SK-N-SH (cell line): ENCODE measurements at regions not wholly inside any gene's neighbourhood (a gene's known extent, or its start where the extent isn't known, plus 50 kb on each side); places are given as distances from the start of the nearest gene placed in this dataset.

ENCODE experiments used
- CTCF ChIA-PET: fragments of 300-600, 350-600 bp; formaldehyde crosslinking; extraction: SDS; loops from one replicate; lab custom pipeline; 2021; lab: Yijun Ruan, JAX
- POLR2A ChIA-PET: fragments of 350-600 bp; sonication (Branson Sonifier 250); formaldehyde crosslinking; extraction: SDS; loops from one replicate; lab custom pipeline; 2020; ENCODE audit warnings: antibody characterized with exemption, inconsistent platforms; lab: Yijun Ruan, JAX
- DNase-seq: peaks from one replicate; pipeline ENCODE4 v3.0.0; 2012
- H2AFZ ChIP-seq: fragments of 200-600 bp; sonication (generic); 2 replicates; pipeline ENCODE4 v1.8.1; 2016; ENCODE audit warnings: antibody characterized with exemption, mild to moderate bottlenecking, low read depth
- H3F3A ChIP-seq: fragments of 200-600 bp; sonication (generic); replicated peaks from 2 replicates; pipeline ENCODE3; 2016; ENCODE audit warnings: antibody characterized with exemption, mild to moderate bottlenecking; ENCODE audit not compliant: insufficient read depth
- H3K27ac ChIP-seq, 2 experiments: fragments of 200-500 bp in 1 of 2; fragments of 200-600 bp in 1 of 2; sonication (Bioruptor generic) in 1 of 2; sonication (generic), shearing (Covaris generic) in 1 of 2; 2 replicates each; pipeline versions ENCODE4 v1.5.1 to v1.6.1; 2014 to 2016; ENCODE audit warnings: low read depth in 2 of 2, inconsistent platforms in 1 of 2, low read length in 1 of 2, mild to moderate bottlenecking in 1 of 2, mixed read lengths in 1 of 2
- H3K27me3 ChIP-seq: fragments of 200-600 bp; sonication (generic), shearing (Covaris generic); 2 replicates; pipeline ENCODE4 v1.6.1; 2016; ENCODE audit warnings: mixed run types; ENCODE audit not compliant: insufficient read depth
- H3K36me3 ChIP-seq, 2 experiments: fragments of 200-500 bp in 1 of 2; fragments of 200-600 bp in 1 of 2; sonication (Bioruptor generic) in 1 of 2; sonication (generic) in 1 of 2; replicated peaks in 1 of 2; 2 replicates each; pipeline versions ENCODE3 to v1.5.1; 2014 to 2016; ENCODE audit warnings: low read length in 1 of 2, mild to moderate bottlenecking in 1 of 2; ENCODE audit not compliant: insufficient read depth in 2 of 2, control insufficient read depth in 1 of 2
- H3K4me1 ChIP-seq, 2 experiments: fragments of 200-500 bp in 1 of 2; fragments of 200-600 bp in 1 of 2; sonication (Bioruptor generic) in 1 of 2; sonication (generic), shearing (Covaris generic) in 1 of 2; 2 replicates each; pipeline versions ENCODE4 v1.5.1 to v1.6.1; 2014 to 2016; ENCODE audit warnings: low read depth in 1 of 2, low read length in 1 of 2, mixed run types in 1 of 2; ENCODE audit not compliant: insufficient read depth in 2 of 2, control insufficient read depth in 1 of 2
- H3K4me2 ChIP-seq: fragments of 200-600 bp; sonication (generic), shearing (Covaris generic); 2 replicates; pipeline ENCODE4 v1.6.1; 2017; ENCODE audit warnings: mixed run types
- H3K4me3 ChIP-seq, 2 experiments: fragments of 200-500 bp in 1 of 2; fragments of 200-600 bp in 1 of 2; sonication (Bioruptor generic) in 1 of 2; sonication (generic), shearing (Covaris generic) in 1 of 2; 2 replicates each; pipeline versions ENCODE4 v1.5.1 to v1.8.1; 2014 to 2016; ENCODE audit warnings: low read depth in 2 of 2, inconsistent platforms in 1 of 2, low read length in 1 of 2, mild to moderate bottlenecking in 1 of 2, mixed read lengths in 1 of 2, moderate library complexity in 1 of 2
- H3K79me2 ChIP-seq: fragments of 200-600 bp; sonication (generic); 2 replicates; pipeline ENCODE4 v1.8.1; 2017; ENCODE audit warnings: mild to moderate bottlenecking; ENCODE audit not compliant: insufficient read depth
- H3K9ac ChIP-seq: fragments of 200-600 bp; sonication (generic); 2 replicates; pipeline ENCODE4 v1.6.1; 2017; ENCODE audit warnings: mixed run types
- H3K9me2 ChIP-seq: fragments of 200-600 bp; sonication (generic); 2 replicates; pipeline ENCODE4 v1.6.1; 2017; ENCODE audit warnings: mixed run types
- H3K9me3 ChIP-seq: fragments of 200-600 bp; sonication (generic); 2 replicates; pipeline ENCODE4 v1.6.1; 2017; ENCODE audit warnings: mixed run types, mild to moderate bottlenecking, moderate library complexity
- H4K20me1 ChIP-seq: fragments of 200-600 bp; sonication (generic); 2 replicates; pipeline ENCODE4 v1.6.1; 2017; ENCODE audit warnings: mild to moderate bottlenecking, mixed run types; ENCODE audit not compliant: insufficient read depth
- EP300 ChIP-seq, 2 experiments: IDR thresholded peaks; 2 replicates each; pipeline versions ENCODE4 v1.4.0 to v1.6.1; 2012; ENCODE audit warnings: borderline replicate concordance in 1 of 2, low read depth in 1 of 2, low read length in 1 of 2
- FOXJ3 ChIP-seq: sonication (generic); formaldehyde crosslinking; IDR thresholded peaks from 2 replicates; pipeline ENCODE4 v1.5.1; 2020; ENCODE audit warnings: mild to moderate bottlenecking, missing genetic modification reagents
- FOXM1 ChIP-seq: IDR thresholded peaks from 2 replicates; pipeline ENCODE4 v1.4.0; 2012; ENCODE audit warnings: low read depth, mild to moderate bottlenecking
- GABPA ChIP-seq: IDR thresholded peaks from 2 replicates; pipeline ENCODE4 v1.4.0; 2012; ENCODE audit warnings: low read depth, mild to moderate bottlenecking
- GATA2 ChIP-seq: sonication (generic); formaldehyde crosslinking; IDR thresholded peaks from 2 replicates; pipeline ENCODE4 v1.5.0; 2020; ENCODE audit warnings: mild to moderate bottlenecking, missing genetic modification reagents
- NRF1 ChIP-seq: IDR thresholded peaks from 2 replicates; pipeline ENCODE4 v1.6.1; 2012; ENCODE audit warnings: low read depth, mild to moderate bottlenecking, low read length
- RAD21 ChIP-seq: IDR thresholded peaks from 2 replicates; pipeline ENCODE4 v1.6.1; 2012; ENCODE audit warnings: mild to moderate bottlenecking, low read length
- RFX5 ChIP-seq: IDR thresholded peaks from 2 replicates; pipeline ENCODE4 v1.6.1; 2012; ENCODE audit warnings: mild to moderate bottlenecking, improper control_type of control experiment, low read length
- SIN3A ChIP-seq: IDR thresholded peaks from 2 replicates; pipeline ENCODE4 v1.6.1; 2012; ENCODE audit warnings: low read depth, mild to moderate bottlenecking, low read length, moderate library complexity, borderline replicate concordance
- TAF1 ChIP-seq: IDR thresholded peaks from 2 replicates; pipeline ENCODE4 v1.6.1; 2012; ENCODE audit warnings: low read depth, mild to moderate bottlenecking, low read length, moderate library complexity, borderline replicate concordance
- TCF12 ChIP-seq: IDR thresholded peaks from 2 replicates; pipeline ENCODE4 v1.4.0; 2012
- TEAD4 ChIP-seq: IDR thresholded peaks from 2 replicates; pipeline ENCODE4 v1.4.0; 2012; ENCODE audit warnings: mild to moderate bottlenecking, borderline replicate concordance; ENCODE audit not compliant: insufficient read depth
- YY1 ChIP-seq: IDR thresholded peaks from 2 replicates; pipeline ENCODE4 v1.4.0; 2012; ENCODE audit warnings: low read depth, mild to moderate bottlenecking
- WGBS: methylation state at CpG from one replicate; pipeline ENCODE4 v1.1.6; 2017; ENCODE audit warnings: low lambda C conversion rate; 5-methylcytosine and 5-hydroxymethylcytosine counted together
- TF ChIP-seq, protein P1 (sequence below): IDR thresholded peaks from 2 replicates; pipeline ENCODE4; 2012
- TF ChIP-seq, protein P2 (sequence below): fragments of 150-350 bp; IDR thresholded peaks from 2 replicates; pipeline ENCODE4 v1.6.1; 2017; ENCODE audit warnings: antibody characterized with exemption, low read length, low read depth, borderline replicate concordance
- TF ChIP-seq, protein P3 (sequence below): IDR thresholded peaks from 2 replicates; pipeline ENCODE4 v1.4.0; 2012; ENCODE audit warnings: low read depth
- TF ChIP-seq, protein P4 (sequence below): IDR thresholded peaks from 2 replicates; pipeline ENCODE4 v1.4.0; 2012; ENCODE audit warnings: low read depth, borderline replicate concordance

DNA sequence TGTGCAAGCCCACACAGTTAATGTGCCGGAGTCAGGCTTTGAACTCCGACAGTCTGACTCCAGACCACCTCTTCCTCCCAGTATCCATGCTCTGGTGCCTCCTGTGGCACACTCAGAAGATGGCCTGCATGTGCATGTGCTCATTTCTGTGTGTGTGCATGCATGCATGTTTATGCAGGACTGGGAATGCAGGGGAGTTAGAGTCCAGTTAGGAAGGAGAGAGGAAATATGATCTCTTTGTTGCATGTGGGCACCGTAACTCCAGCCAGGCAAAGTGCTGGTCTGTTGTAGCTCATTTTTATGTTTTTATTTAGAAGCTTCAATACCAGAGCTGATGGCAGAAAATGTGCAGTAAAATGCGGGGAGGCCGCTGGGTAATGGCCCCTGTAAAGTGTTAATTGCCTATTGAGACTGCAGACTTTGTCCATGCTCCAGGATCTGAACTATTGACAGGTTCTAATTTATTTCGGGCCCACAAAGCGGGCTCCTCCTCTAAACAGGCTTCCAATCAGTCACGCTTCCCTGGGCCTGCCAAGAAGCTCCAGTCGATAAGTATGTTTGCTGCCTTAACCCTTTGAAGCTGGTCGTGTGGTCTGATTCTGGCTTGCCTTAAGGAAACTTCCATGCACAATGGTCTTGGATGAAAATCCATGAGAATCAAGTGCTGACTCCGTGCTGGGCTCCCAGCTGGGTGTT, 248.3 kb downstream of the DHX35 start:
- DNase-seq, result no peak
- CTCF ChIA-PET, result interaction anchor here (1.0 to 1.1 kb wide), 2 partner anchors 9 to 1479 kb away, joined by 3 read pairs; no protein-coding TSS in a partner anchor
- no peaks in the 10 kb centered on the region for H3K9me2 ChIP-seq
- no peaks in the 10 kb centered on the region for H3K36me3 ChIP-seq
- H3K79me2 ChIP-seq, result no peaks in the 10 kb centered on the region
- H3K4me1 ChIP-seq, result peaks cover 0 to 17% of the 10 kb centered on the region in 2 experiments; a peak in 2 of 4 replicates
- no peak overlapping the region for H3K4me2 ChIP-seq
- POLR2A ChIA-PET, result no interaction called here
- H3F3A ChIP-seq, result no peaks in the 10 kb centered on the region
- no peak overlapping the region for H3K27ac ChIP-seq
- H3K9ac ChIP-seq, result no peak overlapping the region
- no peaks in the 10 kb centered on the region for H4K20me1 ChIP-seq
- no peaks in the 10 kb centered on the region for H3K9me3 ChIP-seq
- TF ChIP-seq TCF12, result no peak
- TF ChIP-seq RFX5, result no peak
- no peak for TF ChIP-seq EP300 (IDR thresholded peaks at IDR 0.05; ENCODE audit: borderline replicate concordance in 1 of 2, low read depth in 1 of 2, low read length in 1 of 2)
- no peak for TF ChIP-seq YY1
- TF ChIP-seq GATA2 (CRISPR knock-in tag), result no peak
- no peak for TF ChIP-seq GABPA
- no peak overlapping the region for H2AFZ ChIP-seq
- H3K27me3 ChIP-seq, result no peaks in the 10 kb centered on the region
- no peak overlapping the region for H3K4me3 ChIP-seq
- WGBS, result 41% methylated on average over 11 of the region's 11 CpGs

DNA sequence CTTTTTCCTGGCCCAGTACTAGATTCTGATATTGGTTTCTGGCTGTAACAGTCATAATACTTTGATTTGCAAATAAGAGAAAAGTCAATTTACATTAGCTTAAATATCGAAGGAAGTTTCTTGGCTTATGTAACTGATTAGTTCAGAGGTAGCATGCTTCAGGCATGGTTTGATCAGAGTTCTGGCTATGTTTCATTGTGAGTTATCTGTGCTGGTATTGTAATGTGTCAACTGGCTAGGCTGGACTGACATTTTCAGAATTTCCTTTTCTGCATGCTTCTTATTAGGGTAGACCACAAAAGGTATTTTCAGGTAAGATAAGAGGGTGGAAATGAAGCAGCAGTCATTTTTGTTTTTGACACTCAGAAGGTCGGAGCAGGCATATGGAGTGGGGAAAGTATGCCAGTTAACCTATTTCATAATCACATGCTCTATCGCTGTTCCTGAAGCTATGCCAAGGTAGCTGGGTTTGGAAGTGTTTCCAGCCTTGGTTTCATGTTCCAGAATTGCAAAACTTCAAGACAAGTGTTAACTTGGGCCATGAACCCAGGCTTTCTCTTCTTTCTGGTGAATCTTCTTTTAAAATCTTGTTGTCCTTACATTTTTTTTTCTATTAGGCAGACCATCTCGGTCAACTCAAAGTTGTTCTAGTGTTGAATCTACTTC, 244.9 kb downstream of the DHX35 start:
- no peaks in the 10 kb centered on the region for H3K9me3 ChIP-seq
- ChIA-PET POLR2A (no interaction called here), CTCF (interaction anchor here (2.1 kb wide), 1 partner anchor 20 kb away, joined by 6 read pairs; no protein-coding TSS in a partner anchor)
- no peaks in the 10 kb centered on the region for H3F3A ChIP-seq
- H3K4me1 ChIP-seq, result no peaks in the 10 kb centered on the region
- H3K27me3 ChIP-seq, result no peaks in the 10 kb centered on the region
- H3K36me3 ChIP-seq, result no peaks in the 10 kb centered on the region
- H3K4me3 ChIP-seq, result no peak overlapping the region
- H4K20me1 ChIP-seq, result no peaks in the 10 kb centered on the region
- H3K9me2 ChIP-seq, result no peaks in the 10 kb centered on the region
- H2AFZ ChIP-seq, result no peak overlapping the region
- 10% methylated on average over 4 of the region's 4 CpGs for WGBS
- no peak for TF ChIP-seq NRF1
- TF ChIP-seq SIN3A, result no peak
- TF ChIP-seq FOXJ3 (CRISPR knock-in tag), result no peak
- TF ChIP-seq, protein P1, sequence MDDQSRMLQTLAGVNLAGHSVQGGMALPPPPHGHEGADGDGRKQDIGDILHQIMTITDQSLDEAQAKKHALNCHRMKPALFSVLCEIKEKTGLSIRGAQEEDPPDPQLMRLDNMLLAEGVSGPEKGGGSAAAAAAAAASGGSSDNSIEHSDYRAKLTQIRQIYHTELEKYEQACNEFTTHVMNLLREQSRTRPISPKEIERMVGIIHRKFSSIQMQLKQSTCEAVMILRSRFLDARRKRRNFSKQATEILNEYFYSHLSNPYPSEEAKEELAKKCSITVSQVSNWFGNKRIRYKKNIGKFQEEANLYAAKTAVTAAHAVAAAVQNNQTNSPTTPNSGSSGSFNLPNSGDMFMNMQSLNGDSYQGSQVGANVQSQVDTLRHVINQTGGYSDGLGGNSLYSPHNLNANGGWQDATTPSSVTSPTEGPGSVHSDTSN, result no peak
- TF ChIP-seq RAD21, result no peak
- TF ChIP-seq, protein P2, sequence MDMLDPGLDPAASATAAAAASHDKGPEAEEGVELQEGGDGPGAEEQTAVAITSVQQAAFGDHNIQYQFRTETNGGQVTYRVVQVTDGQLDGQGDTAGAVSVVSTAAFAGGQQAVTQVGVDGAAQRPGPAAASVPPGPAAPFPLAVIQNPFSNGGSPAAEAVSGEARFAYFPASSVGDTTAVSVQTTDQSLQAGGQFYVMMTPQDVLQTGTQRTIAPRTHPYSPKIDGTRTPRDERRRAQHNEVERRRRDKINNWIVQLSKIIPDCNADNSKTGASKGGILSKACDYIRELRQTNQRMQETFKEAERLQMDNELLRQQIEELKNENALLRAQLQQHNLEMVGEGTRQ, result no peak
- TF ChIP-seq, protein P3, sequence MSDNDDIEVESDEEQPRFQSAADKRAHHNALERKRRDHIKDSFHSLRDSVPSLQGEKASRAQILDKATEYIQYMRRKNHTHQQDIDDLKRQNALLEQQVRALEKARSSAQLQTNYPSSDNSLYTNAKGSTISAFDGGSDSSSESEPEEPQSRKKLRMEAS, result no peak
- TF ChIP-seq, protein P4, sequence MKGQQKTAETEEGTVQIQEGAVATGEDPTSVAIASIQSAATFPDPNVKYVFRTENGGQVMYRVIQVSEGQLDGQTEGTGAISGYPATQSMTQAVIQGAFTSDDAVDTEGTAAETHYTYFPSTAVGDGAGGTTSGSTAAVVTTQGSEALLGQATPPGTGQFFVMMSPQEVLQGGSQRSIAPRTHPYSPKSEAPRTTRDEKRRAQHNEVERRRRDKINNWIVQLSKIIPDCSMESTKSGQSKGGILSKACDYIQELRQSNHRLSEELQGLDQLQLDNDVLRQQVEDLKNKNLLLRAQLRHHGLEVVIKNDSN, result no peak
- TF ChIP-seq TAF1, result no peak
- no peak for TF ChIP-seq FOXM1
- no peak for TF ChIP-seq TEAD4
- no peak for TF ChIP-seq GABPA
- no peaks in the 10 kb centered on the region for H3K79me2 ChIP-seq
- no peak for DNase-seq
- no peak overlapping the region for H3K27ac ChIP-seq
- H3K4me2 ChIP-seq, result no peak overlapping the region
- no peak overlapping the region for H3K9ac ChIP-seq
